Iris pigment epithelial cell (primary cell): ENCODE measurements at regions not wholly inside any gene's neighbourhood (a gene's known extent, or its start where the extent isn't known, plus 50 kb on each side); places are given as distances from the start of the nearest gene placed in this dataset.
A peak's percentile ranks its signal among the peaks of the same experiment; 100 is the strongest.

ENCODE experiments used
- DNase-seq: peaks from one replicate; pipeline ENCODE4 v3.0.0-alpha.2; 2011; ENCODE audit warnings: low read depth

DNA sequence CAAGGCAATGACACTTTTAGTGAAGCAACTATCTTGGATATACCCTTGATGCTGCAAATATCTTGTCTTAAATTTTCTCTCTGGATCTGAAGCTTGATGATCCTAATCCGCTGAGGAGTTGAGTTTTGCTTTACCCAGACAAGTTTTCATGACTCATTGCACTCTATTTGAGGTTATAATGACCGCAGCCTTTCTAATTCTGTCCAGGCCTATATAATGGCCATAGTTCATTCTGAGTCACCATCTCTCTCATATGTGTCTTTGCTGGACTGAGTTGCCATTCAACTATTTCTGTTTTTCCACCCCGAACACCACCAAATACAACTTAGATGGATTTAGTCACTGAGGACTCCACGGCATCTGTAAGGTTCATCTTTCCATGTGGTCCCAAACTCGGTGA lies 802.1 kb upstream of the FAM98A start:
- DNase-seq: peak; percentile 11

DNA sequence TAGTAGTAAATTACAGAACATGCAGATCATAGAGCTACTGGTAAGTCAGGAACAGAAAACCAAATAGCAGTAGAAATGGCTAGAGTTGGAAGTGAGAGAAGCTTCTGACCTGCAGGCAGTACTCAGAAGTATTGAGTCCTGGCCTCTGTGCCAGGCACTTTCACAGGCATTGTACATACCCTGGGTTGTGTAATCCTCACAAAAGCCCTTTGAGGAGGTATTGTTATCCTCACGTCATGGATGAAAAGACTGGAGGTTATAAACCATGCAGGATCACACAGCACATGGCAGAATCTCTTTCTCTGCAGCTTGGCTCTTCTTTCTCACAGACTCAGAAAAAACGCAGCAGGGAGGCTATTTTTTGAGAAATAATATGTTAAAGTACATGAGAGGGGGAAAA lies 789.3 kb upstream of the FAM98A start:
- no peak for DNase-seq

DNA sequence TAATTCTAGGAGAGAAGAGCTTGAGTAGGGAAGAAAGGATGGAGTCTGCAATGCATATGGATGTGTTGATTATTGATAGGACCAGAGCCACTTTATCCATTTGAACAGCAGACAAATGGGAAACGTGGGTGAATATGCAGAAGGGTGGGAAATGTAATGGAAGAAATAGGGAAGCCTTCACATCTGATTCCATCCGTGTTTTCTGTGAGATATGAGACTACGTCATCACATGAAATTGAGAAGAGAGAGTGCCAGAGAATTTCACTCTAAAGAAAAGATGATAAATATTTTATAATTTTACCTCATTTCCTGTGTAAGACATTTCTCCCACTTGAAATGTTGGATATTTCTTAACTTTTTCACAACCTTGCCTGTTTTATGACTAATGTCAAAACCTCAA lies 788.4 kb upstream of the FAM98A start:
- DNase-seq: no peak

DNA sequence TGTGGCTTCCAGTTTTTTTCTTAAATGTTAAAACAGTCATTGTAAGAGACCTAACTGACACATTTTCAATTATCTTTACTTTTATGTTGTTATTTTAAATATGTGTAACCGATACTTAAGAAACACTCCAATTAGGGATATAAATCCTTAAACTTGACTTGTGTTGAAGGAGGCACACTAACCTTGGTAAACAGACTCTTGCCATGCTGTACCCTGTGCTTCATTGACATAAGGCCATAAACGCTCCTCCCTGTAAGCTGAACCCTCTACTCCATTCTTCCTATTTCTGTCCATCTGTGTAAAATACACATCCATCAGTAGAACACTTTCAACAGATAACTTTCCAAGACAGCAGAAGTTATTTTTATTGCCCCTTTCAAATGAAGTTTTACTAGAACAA lies 780.5 kb upstream of the FAM98A start:
- no peak for DNase-seq

DNA sequence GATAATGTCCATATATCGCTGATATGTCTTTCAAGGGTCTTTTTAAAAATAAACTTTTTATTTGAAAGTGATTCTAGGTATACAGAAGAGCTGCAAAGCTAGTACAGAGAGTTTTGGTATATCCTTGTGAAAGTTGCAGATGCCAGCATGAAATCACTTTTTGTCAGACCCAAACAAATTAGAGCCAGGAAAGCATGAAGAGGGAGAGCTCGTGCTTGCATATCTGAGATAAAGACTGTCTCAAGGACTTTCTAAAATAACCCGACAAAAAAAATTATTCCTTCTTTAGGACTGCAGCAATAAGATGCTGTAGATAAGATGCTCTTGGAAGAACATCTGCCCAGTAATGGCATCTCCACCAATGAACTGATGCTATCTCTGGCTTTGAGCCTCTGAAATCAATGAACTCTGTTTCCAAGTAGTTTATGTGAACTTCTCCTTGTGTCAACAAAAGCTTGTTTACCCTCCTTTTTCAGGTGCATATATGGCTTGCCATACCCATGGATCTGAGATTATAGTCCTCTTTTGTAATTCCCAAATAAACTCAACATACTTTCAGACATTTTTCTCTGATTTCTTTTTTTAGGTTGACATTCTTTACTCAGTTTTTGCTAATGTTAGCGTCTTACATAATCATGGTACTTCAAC lies 774.6 kb upstream of the FAM98A start:
- DNase-seq: no peak

DNA sequence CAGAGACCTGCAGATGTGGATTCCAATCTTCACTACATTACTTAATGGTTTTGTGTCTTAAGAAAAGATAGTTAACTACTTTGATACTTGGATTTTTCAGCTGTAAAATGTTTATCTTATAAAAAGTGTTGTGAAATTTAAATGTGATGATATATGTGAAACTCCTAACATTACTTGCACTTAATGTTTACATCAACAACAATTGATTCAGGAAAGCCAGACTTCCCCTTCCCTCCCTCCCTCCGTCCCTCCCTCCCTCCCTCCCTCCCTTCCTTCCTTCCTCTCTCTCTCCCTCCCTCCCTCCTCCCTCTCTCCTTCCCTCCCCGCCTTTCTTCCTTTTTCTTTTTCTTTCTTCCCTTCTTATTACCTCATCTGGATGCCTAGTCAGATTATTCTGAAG lies 773.9 kb upstream of the FAM98A start:
- DNase-seq: no peak

DNA sequence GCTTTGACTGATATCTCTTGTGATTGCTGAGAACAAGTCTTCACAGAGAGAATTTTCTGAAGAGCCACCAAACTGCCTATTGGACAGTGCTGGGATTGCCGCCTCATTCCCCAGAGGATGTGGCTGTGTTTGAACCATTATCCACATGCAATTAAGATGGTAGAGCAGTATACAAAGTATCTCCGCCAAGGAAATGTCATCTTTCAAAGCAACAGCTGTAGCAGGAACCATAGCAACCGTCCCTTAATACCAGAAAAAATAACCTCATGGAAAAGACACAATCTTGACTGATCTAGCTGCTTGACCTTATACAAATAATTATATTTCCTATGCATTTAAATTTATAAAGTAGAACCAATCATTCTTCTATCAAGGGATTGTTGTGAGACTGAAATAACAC lies 772.6 kb upstream of the FAM98A start:
- no peak for DNase-seq

DNA sequence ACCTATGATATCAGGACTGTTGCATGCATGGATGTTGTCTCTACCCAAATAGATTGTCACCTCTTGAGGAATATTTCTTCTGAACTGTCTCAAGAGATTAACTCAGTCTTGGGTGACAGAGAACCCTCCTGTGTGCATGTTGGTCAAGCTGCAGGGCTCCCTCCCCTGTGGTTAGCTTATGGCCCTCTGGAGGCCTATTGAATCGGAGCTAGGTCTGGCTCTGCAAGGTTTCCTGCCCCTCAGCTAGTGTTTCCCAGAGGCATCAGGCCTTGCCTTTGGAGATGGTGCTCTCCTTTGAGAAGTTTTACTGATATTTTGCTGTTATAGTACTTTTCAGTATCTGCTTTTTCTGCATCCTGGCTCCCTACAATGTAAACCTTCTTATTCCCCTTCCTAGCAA lies 769.2 kb upstream of the FAM98A start:
- no peak for DNase-seq

DNA sequence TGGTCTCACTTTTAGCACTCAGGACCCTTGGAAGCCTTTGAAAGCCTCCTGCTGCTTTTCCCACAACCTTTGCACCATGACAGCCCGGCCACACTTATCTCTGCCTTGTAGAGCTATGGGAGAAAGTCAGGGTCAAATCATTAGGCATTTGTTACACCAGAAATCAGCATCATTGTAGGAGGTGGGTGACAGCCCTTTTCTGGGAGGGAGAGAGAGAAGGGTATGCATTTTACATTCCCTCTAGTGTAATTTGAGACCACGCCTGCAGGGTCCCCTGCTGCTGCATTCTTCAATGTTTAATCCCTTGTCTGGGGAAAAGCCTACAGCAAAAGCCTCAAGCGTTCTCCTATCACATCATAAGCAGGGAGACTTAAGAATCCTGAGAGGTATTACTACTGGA lies 766.8 kb upstream of the FAM98A start:
- peak; percentile 1 for DNase-seq

DNA sequence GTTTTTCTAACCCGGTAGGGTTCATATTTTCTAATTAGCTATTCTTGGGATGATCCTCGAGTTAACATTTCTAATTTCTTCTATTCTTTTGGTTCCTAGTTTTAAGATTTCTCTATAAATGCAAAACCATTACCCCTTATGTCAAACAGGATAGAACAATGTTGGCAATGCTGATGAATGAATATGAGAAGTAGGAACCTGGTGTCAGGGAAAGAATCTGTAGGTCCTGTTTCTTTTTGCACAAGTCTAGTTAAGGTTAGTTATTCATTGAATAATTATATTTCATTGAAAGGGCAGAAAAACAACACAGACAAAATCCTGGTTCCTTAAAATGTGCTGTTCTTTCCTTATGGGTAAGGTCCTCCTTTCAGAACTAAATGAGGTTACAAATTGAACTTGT lies 766.4 kb upstream of the FAM98A start:
- DNase-seq: no peak

DNA sequence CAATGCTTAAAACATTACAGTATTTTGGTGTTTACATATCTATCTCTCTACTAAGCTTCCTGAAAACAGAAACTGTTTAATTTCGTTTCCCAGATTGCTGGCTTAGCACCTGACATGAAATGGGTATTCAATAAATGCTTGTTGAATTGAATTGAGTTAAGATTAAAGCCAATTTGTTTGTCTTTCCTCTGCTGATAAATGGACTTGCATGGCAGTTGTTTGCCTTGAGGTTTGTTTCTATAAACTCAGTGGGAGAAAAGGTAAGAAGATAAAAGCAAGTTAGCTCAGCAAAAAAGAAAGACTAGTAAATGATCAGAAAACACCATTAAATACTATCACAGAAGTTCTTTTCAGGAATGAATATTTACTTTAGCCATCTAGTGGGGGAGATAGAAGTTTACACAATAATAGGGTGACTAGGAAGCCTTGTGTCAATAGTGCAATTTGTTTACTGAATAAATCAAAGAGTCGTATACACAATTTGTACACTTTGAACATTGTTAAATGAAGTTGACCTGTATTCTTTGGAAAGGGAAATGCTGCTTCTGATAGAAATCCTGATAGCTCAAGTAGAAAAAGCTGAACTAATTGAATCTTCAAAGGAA lies 754.5 kb upstream of the FAM98A start:
- DNase-seq: no peak

DNA sequence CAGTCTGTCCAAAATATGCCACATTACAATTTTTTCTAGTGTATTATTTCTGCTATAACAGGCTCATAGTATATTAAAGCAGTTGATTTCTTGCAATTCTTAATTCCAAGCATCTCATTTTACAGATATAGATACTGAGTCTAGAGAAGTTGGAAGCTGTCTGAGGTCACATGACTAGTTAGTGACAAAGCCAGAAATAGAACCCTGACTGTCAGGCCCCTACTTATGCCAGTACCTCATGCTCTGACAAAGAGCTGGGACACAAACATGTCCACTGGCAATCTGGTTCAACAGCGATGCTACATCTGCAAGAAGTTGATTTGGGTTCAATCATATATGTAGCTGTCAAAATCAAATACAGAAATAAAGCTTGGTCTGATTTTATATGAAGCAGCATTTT lies 750.4 kb upstream of the FAM98A start:
- no peak for DNase-seq

DNA sequence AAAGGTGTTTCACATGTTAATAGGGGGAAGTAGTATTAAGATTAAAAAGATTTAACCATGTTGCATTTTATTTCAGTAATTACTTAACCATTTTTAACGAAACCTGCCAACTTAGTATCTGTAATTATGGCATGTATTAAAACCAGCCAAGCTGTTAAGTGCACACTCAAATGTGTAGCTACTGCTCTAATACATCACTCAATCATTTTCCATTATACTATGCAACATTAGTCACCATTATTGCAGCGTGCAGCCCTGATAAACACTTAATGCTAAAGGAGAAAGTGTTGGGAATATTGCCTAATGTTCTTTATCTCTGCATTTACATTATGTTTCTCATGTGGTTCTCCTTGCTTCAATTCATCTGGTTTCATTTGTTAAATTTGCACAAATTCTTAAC lies 745.9 kb upstream of the FAM98A start:
- no peak for DNase-seq

DNA sequence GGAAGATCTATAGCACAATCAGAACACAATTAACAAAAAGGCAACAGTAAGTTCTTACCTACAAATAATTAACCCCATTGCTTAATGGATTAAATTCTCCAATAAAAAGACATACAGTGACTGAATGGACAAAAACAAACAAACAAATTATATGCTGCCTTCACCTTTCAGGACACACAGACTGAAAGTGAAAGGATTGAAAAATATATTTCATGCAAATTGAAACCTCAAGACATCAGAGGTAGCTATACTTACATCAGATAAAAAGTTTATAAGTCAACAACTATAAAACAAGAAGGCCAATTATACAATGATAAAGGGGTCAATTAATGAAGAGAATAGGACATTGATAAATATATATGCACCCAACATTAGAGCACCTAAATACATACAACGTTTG lies 741.2 kb upstream of the FAM98A start:
- no peak for DNase-seq

DNA sequence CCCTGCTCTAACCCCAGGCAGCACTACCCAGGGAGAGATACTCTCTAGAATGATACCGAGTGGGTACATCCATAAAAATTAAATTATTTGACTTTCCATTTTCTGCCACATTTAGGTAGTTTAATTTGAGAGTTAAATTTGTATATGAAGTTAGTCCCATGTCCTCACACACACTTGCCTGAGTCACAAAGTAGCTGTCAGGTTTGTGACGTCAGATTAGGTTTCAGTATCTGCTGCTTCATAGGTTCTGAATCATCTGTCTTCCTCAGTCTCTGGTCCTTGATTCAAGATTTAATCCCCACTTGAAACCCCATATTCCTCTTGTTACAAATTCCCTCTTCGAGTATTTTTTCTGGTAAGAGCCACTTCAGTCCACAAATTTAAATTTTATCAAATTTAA lies 738.6 kb upstream of the FAM98A start:
- DNase-seq: no peak

DNA sequence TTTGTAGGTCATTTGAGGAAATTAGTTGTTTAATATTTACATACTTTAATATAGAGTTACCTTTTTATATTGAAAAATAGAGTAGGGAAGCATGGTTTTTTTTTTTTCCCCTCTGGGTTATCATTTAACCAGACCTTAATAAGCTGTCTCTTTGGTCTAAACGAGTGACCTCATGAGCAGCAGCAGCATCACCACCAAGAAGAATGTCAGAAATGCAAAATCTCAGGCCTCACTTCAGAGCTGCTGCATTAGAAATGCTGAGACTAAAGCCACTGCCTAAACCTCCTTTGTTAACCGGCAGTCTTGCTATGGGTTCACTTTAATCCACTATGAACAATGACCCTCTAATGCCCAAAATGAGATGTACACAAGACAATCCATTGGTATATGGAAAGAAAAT lies 733.7 kb upstream of the FAM98A start:
- no peak for DNase-seq

DNA sequence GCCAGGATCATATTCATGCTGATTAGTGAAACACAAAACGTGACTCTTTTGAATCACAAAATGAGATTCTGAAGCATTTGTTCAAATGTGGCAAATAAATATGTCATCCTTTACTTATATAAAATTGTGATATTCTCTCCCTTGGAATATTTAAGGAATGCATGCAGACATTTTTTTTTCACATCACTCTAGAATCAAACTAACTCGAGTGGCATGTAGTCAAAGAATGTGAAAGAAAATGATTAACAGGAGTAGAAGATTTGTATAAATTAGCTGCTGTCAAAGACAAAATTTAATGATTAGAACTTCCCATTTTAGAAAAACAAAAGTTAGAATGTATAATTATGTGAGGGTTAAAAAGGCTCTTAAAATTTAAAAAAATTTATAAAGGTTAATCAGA lies 721.0 kb upstream of the FAM98A start:
- no peak for DNase-seq

DNA sequence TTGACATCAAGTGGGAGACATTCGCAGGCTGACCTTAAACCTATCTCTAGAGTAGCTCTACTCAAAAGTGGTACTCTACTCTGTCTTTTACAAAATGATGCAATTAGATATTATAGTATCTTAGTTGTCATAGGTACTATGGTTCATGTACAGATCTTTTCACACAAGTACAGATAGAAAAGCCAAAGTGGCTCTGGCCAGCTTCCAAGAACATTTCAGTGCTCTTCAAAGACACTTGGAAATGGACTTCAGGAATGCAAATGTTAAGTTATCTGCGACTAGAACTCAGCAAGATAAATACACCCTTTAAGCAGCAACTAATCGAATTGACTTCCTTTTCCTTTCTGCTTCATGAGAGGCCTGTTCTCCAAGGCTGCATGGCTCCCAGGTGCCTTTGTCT lies 718.7 kb upstream of the FAM98A start:
- DNase-seq: no peak

DNA sequence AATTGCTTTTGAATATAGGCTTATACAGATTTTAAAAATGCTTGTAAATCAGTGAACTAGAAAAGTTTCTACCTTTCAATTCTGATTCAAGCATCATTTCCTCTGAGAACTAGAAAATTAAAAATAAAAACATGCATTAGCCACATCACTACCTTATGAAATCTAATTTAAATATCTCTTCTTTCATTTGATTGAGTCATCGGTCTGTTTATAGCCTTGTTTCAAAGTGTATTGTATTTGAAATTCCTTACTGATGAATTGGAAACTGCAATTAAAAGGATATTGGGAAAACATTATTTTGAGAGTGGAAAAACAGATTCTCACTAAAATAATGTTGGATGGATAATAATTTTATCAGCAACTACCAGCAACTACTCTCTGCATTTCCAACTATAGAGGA lies 717.7 kb upstream of the FAM98A start:
- DNase-seq: no peak

DNA sequence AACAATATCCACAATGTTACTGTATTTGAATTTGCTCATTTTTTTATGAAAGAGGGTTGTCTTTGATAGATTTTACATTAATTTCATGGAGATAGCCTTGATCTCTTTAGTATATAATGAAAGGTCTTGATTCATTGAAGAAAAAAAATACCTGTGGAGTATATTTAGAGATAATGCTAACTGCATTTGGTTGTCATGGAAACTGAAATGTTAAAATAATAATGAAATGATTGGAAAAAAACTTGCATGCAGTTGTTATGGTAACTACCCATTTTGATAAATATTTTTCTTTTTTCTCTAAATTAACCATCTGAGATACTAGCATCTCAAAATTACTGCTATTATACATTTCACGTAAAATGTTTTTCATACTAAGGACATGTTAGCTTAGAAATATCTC lies 712.7 kb upstream of the FAM98A start:
- no peak for DNase-seq

DNA sequence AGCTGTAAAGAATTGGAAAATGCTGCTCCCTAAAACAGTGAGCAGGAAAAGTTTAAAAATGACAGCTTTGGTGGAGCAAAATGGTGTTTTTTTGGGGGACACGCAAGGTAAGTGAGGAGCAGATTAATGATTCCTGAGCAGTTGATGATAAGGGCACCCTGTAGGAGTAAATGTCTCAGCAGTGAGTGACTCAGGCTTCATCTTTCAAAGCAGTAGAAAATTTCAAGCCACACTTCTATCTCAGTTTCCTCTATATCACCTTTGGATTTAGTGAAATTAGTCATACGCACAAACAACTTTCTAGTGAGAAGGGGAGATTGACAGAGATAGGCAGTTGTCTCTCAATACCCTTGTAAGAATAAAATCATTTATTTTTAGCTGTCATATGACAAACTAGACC lies 709.0 kb upstream of the FAM98A start:
- DNase-seq: no peak

DNA sequence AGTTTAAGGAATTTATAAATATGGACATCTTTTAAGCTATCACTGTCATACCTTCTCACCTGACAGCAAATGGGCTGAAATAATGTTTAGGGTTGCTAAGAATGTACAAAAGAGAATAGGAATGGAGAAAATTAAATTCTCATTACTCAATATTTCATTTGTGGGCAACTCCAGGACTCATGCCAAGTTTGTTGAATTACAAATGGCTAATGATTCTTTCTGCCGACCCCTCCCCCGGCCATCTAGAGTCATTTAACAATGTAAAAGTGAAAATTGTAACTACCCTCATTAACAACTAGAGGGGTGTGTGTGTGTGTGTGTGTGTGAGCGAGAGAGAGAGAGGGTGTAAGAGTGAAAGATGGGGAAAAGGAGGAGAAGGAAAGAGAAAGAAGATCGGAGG lies 708.5 kb upstream of the FAM98A start:
- no peak for DNase-seq

DNA sequence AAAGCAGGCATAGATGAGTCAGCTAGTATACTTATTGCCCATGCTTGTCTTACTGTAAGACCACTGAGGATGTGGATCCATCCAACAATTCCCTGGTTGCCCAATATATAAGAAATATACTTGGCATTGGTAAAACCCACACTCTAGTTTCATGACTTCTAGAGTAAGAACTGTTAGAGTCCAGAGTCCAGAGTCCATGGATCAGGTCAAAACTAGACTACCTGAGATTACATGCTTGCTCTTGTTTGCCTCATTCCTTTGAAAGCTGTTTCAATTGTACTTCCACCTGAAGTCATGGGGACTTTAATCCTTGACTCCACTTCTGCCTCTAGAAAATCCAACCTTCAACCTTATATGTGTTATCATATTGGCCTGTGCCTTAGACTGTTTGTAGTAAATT lies 707.6 kb upstream of the FAM98A start:
- DNase-seq: no peak

DNA sequence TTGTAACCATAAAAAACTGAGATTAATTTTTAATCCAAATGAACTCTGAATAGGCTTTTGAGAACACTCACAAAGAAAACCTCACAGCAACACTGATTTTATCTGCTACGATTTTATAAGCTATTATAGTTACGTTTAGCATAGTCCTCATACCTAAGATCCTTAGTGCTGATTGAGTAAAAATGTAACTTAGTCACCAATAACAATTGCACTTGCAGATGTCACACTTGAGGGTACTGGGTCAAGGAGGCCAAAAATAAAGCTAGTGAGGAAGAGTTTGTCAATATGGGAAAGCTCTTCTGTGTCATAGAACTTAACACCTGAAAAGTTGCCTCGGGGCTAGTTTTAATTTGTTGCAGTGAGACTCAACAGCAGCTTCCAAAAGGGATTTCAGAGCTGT lies 706.5 kb upstream of the FAM98A start:
- no peak for DNase-seq

DNA sequence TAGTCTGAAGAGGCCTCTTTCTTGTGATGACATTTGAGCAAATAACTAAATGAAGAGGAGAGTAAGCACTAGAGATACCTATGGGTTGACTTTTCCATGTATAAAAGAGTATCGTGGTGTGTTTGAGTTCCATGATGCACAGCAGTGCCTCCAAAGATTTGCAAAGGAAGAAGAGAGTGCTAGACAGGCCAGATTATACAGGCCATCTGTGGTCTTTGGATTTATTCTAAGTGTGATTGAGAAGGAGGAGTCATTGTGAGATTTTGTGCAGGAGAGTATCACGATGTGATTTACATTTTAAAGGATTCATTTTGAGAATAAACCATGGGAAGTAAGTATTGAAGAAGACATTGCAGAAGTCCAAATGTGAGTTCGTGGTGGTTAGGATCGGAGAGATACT lies 695.9 kb upstream of the FAM98A start:
- no peak for DNase-seq
